Activated CD4-positive, alpha-beta T cell treated with anti-CD3 and anti-CD28 coated beads, Interleukin-2, Interleukin-4, amounts not matched to agents 100 ng/mL and 50 ng/mL, durations not matched to agents 16 hours and 8 hours (primary cell): ENCODE measurements at regions not wholly inside any gene's neighbourhood (a gene's known extent, or its start where the extent isn't known, plus 50 kb on each side); places are given as distances from the start of the nearest gene placed in this dataset.

Source experiments
- DNase-seq: peaks from one replicate; pipeline ENCODE4 v3.0.0-alpha.2; 2020; ENCODE audit warnings: low spot score

GRCh38 chr4:187598196-187598595 lies 397.4 kb upstream of the ZFP42 start:
- DNase-seq: no peak

GRCh38 chr4:187602339-187603092 lies 393.1 kb upstream of the ZFP42 start:
- no peak for DNase-seq

GRCh38 chr4:187603093-187604025 lies 392.2 kb upstream of the ZFP42 start:
- DNase-seq: no peak

GRCh38 chr4:187604984-187605383 lies 390.6 kb upstream of the ZFP42 start:
- DNase-seq: no peak

GRCh38 chr4:187606581-187606980 lies 389.0 kb upstream of the ZFP42 start:
- peak; percentile 24 for DNase-seq

- DNase-seq: no peak
These were observed 387.6 kb upstream of the ZFP42 start for GRCh38 chr4:187608001-187608421.

- no peak for DNase-seq
These were observed 383.3 kb upstream of the ZFP42 start for GRCh38 chr4:187612301-187612700.

GRCh38 chr4:187613089-187613839 lies 382.3 kb upstream of the ZFP42 start:
- DNase-seq: no peak

- DNase-seq: no peak
These were observed 379.6 kb upstream of the ZFP42 start for GRCh38 chr4:187615972-187616371.

GRCh38 chr4:187617113-187617512 lies 378.5 kb upstream of the ZFP42 start:
- DNase-seq: no peak

GRCh38 chr4:187618701-187619281 lies 376.8 kb upstream of the ZFP42 start:
- no peak for DNase-seq

GRCh38 chr4:187619319-187619718 lies 376.3 kb upstream of the ZFP42 start:
- DNase-seq: no peak

- DNase-seq: no peak
These were observed 363.1 kb upstream of the ZFP42 start for GRCh38 chr4:187632260-187632995.

- DNase-seq: no peak
These were observed 362.3 kb upstream of the ZFP42 start for GRCh38 chr4:187633245-187633644.

- no peak for DNase-seq
These were observed 338.6 kb upstream of the ZFP42 start for GRCh38 chr4:187656959-187657358.

GRCh38 chr4:187663076-187663475 lies 332.5 kb upstream of the ZFP42 start:
- DNase-seq: no peak

GRCh38 chr4:187664011-187664410 lies 331.6 kb upstream of the ZFP42 start:
- DNase-seq: no peak

- DNase-seq: no peak
These were observed 330.5 kb upstream of the ZFP42 start for GRCh38 chr4:187665086-187665485.

GRCh38 chr4:187666034-187666433 lies 329.5 kb upstream of the ZFP42 start:
- no peak for DNase-seq

GRCh38 chr4:187666697-187667494 lies 328.7 kb upstream of the ZFP42 start:
- DNase-seq: no peak
